Kidney (tissue), 13 donors: ENCODE measurements at regions not wholly inside any gene's neighbourhood (a gene's known extent, or its start where the extent isn't known, plus 50 kb on each side); places are given as distances from the start of the nearest gene placed in this dataset.

Source experiments
- DNase-seq, 5 donors: peaks; one replicate each; pipeline ENCODE4 v3.0.0-alpha.2; 2013 to 2020
- FAIRE-seq: peaks from 2 replicates; lab custom pipeline; 2012; peaks lifted over from hg19 to GRCh38; lab: Jason Lieb, UNC
- H3K27ac ChIP-seq, 2 donors: one replicate each; pipeline ENCODE4 v1.7.0; 2013; ENCODE audit warnings: low read depth in 2 of 2, low read length in 2 of 2, inconsistent platforms in 1 of 2
- H3K27me3 ChIP-seq: one replicate; pipeline ENCODE4 v1.7.1; 2013; ENCODE audit warnings: low read length, inconsistent platforms; ENCODE audit not compliant: control insufficient read depth, insufficient read depth
- H3K36me3 ChIP-seq, 3 donors: one replicate each; pipeline versions ENCODE4 v1.7.0 to v1.7.1; 2013; ENCODE audit warnings: low read length in 3 of 3, control low read depth in 1 of 3, inconsistent platforms in 1 of 3; ENCODE audit not compliant: insufficient read depth in 3 of 3, control insufficient read depth in 2 of 3
- H3K4me1 ChIP-seq, 3 donors: one replicate each; pipeline versions ENCODE4 v1.7.0 to v1.7.1; 2013; ENCODE audit warnings: low read length in 3 of 3, inconsistent platforms in 1 of 3, low read depth in 1 of 3; ENCODE audit not compliant: control insufficient read depth in 2 of 3, insufficient read depth in 2 of 3
- H3K4me3 ChIP-seq, 3 donors: one replicate each; pipeline versions ENCODE4 v1.7.0 to v1.8.1; 2013; ENCODE audit warnings: low read length in 3 of 3, control low read depth in 1 of 3, inconsistent platforms in 1 of 3
- H3K9ac ChIP-seq, 3 donors: one replicate each; pipeline versions ENCODE4 v1.7.0 to v1.7.1; 2013; ENCODE audit warnings: low read length in 3 of 3, control low read depth in 1 of 3, inconsistent platforms in 1 of 3
- H3K9me3 ChIP-seq, 3 donors: one replicate each; pipeline versions ENCODE4 v1.7.0 to v1.7.1; 2013; ENCODE audit warnings: low read length in 3 of 3, control low read depth in 1 of 3, inconsistent platforms in 1 of 3; ENCODE audit not compliant: control insufficient read depth in 2 of 3, insufficient read depth in 1 of 3
- CTCF ChIP-seq: IDR thresholded peaks from 3 replicates; pipeline ENCODE4 v1.5.1; 2012; ENCODE audit warnings: mild to moderate bottlenecking, moderate library complexity, borderline replicate concordance; ENCODE audit not compliant: insufficient read depth; ENCODE audit errors: extremely low read depth
- intact Hi-C: fragments of 100-400 bp; cut with DNase I; formaldehyde crosslinking; loops from one replicate; pipeline ENCODE4 v1.11.1; 2022
- donor health status: control.
- donor health status: control.
- donor health status: control.
- donor health status: control.
- donor health status: control.
- donor health status: DM: yes; HTN: yes; CAD: no.
- donor health status: Normal renal cell carcinoma (clear cell type).

GRCh38 chr21:22630953-22631465 is 1632.8 kb downstream of the NCAM2 start:
- Histone ChIP-seq H3K27me3 (no peaks in the 10 kb centered on the region), H3K4me1 (no peaks in the 10 kb centered on the region), H3K9me3 (no peaks in the 10 kb centered on the region), H3K4me3 (no peak overlapping the region), H3K36me3 (no peaks in the 10 kb centered on the region), H3K9ac (no peak overlapping the region), H3K27ac (no peak overlapping the region)
- intact Hi-C loops = no loop called here
- FAIRE-seq = no peak
- DNase-seq = no peak
- TF ChIP-seq CTCF = no peak

- no peaks in the 10 kb centered on the region for H3K36me3 ChIP-seq
- H3K27ac ChIP-seq = no peak overlapping the region
- no peak for DNase-seq
- no peak overlapping the region for H3K9ac ChIP-seq
- no peak for FAIRE-seq
- no peaks in the 10 kb centered on the region for H3K27me3 ChIP-seq
- intact Hi-C loops = no loop called here
- TF ChIP-seq CTCF = no peak
- H3K4me1 ChIP-seq = no peaks in the 10 kb centered on the region
- H3K9me3 ChIP-seq = no peaks in the 10 kb centered on the region
- H3K4me3 ChIP-seq = no peak overlapping the region
Observed at GRCh38 chr21:22632176-22632575, 1634.0 kb downstream of the NCAM2 start.

GRCh38 chr21:22649246-22649645 is 1651.0 kb downstream of the NCAM2 start:
- no peaks in the 10 kb centered on the region for H3K36me3 ChIP-seq
- H3K9ac ChIP-seq = no peak overlapping the region
- DNase-seq = no peak
- no peaks in the 10 kb centered on the region for H3K4me1 ChIP-seq
- no peak for FAIRE-seq
- no peak for TF ChIP-seq CTCF
- no peak overlapping the region for H3K4me3 ChIP-seq
- H3K27me3 ChIP-seq = no peaks in the 10 kb centered on the region
- intact Hi-C loops = no loop called here
- H3K27ac ChIP-seq = no peak overlapping the region
- H3K9me3 ChIP-seq = no peaks in the 10 kb centered on the region

GRCh38 chr21:22650226-22650625 is 1652.0 kb downstream of the NCAM2 start:
- Histone ChIP-seq H3K27me3 (no peaks in the 10 kb centered on the region), H3K4me3 (no peak overlapping the region), H3K9me3 (no peaks in the 10 kb centered on the region), H3K9ac (no peak overlapping the region), H3K27ac (no peak overlapping the region), H3K36me3 (no peaks in the 10 kb centered on the region), H3K4me1 (no peaks in the 10 kb centered on the region)
- FAIRE-seq (no peak), DNase-seq (no peak)
- TF ChIP-seq CTCF = no peak
- intact Hi-C loops = no loop called here
